ENCODE measurements at regions not wholly inside any gene's neighbourhood (a gene's known extent, or its start where the extent isn't known, plus 50 kb on each side); places are given as distances from the start of the nearest gene placed in this dataset.

GRCh38 chr17:68148936-68149335, 98.9 kb upstream of the AMZ2 start:
- no peak overlapping the region for H4K8ac ChIP-seq (ENCODE audit: low read length)
- H3K18ac ChIP-seq (ENCODE audit: low read depth in 1 of 2, low read length in 2 of 2), result no peak overlapping the region
- no peak overlapping the region for H3K9ac ChIP-seq (ENCODE audit: low read length)
- peaks cover 0 to 7% of the 10 kb centered on the region in 2 experiments for H3K27me3 ChIP-seq (ENCODE audit: control insufficient read depth in 1 of 2, insufficient read depth in 1 of 2, low read length in 2 of 2)
- H3K4me2 ChIP-seq (ENCODE audit: low read length, poor library complexity, severe bottlenecking), result no peak overlapping the region
- no peak for DNase-seq
- H2AFZ ChIP-seq (ENCODE audit: low read depth, low read length), result no peak overlapping the region
- no peak overlapping the region for H3K14ac ChIP-seq (ENCODE audit: low read length in 2 of 2)
- H2AK5ac ChIP-seq (ENCODE audit: low read length, severe bottlenecking), result no peak overlapping the region
- no peaks in the 10 kb centered on the region for H3K79me1 ChIP-seq (replicated peaks; ENCODE audit: low read length, poor library complexity, severe bottlenecking)
- over 99% methylated on average over 3 of the region's 3 CpGs for WGBS
- H3K4ac ChIP-seq (ENCODE audit: low read depth in 1 of 2, low read length in 2 of 2), result no peak overlapping the region
- no peak overlapping the region for H3K27ac ChIP-seq (ENCODE audit: low read length, poor library complexity, severe bottlenecking)
- no peak overlapping the region for H2BK5ac ChIP-seq (ENCODE audit: low read depth, low read length, poor library complexity, severe bottlenecking)
- H3K4me1 ChIP-seq (ENCODE audit: control insufficient read depth, insufficient read depth, low read depth, low read length), result no peaks in the 10 kb centered on the region
- no peak overlapping the region for H4K91ac ChIP-seq (ENCODE audit: low read length)
- no peak overlapping the region for H3K23ac ChIP-seq (ENCODE audit: low read length in 2 of 2)
- H2BK12ac ChIP-seq (ENCODE audit: low read length in 2 of 2), result no peak overlapping the region
- H2BK15ac ChIP-seq (ENCODE audit: low read depth, poor library complexity, severe bottlenecking), result no peak overlapping the region
- no peak overlapping the region for H2BK120ac ChIP-seq (ENCODE audit: low read depth, low read length)
- H3K9me3 ChIP-seq (ENCODE audit: control insufficient read depth, low read length), result no peaks in the 10 kb centered on the region
- no peaks in the 10 kb centered on the region for H3K36me3 ChIP-seq (ENCODE audit: control insufficient read depth in 1 of 2, insufficient read depth in 2 of 2, low read depth in 1 of 2, low read length in 2 of 2)
- no peak overlapping the region for H3K4me3 ChIP-seq (ENCODE audit: insufficient read depth in 1 of 2, low read depth in 1 of 2, low read length in 2 of 2)

GRCh38 chr17:68152161-68152571, 95.7 kb upstream of the AMZ2 start:
- H3K79me1 ChIP-seq (replicated peaks; ENCODE audit: low read length, poor library complexity, severe bottlenecking), result no peaks in the 10 kb centered on the region
- H3K27me3 ChIP-seq (ENCODE audit: control insufficient read depth in 1 of 2, insufficient read depth in 1 of 2, low read length in 2 of 2), result peaks cover 0 to 7% of the 10 kb centered on the region in 2 experiments
- H3K18ac ChIP-seq (ENCODE audit: low read depth in 1 of 2, low read length in 2 of 2), result no peak overlapping the region
- H3K4me2 ChIP-seq (ENCODE audit: low read length, poor library complexity, severe bottlenecking), result no peak overlapping the region
- H3K4ac ChIP-seq (ENCODE audit: low read depth in 1 of 2, low read length in 2 of 2), result no peak overlapping the region
- no peak overlapping the region for H4K8ac ChIP-seq (ENCODE audit: low read length)
- H3K4me1 ChIP-seq (ENCODE audit: control insufficient read depth, insufficient read depth, low read depth, low read length), result no peaks in the 10 kb centered on the region
- H2BK15ac ChIP-seq (ENCODE audit: low read depth, poor library complexity, severe bottlenecking), result no peak overlapping the region
- no peak overlapping the region for H2AK5ac ChIP-seq (ENCODE audit: low read length, severe bottlenecking)
- WGBS, result 94% methylated on average over 18 of the region's 18 CpGs
- no peak overlapping the region for H3K14ac ChIP-seq (ENCODE audit: low read length in 2 of 2)
- H3K9ac ChIP-seq (ENCODE audit: low read length), result no peak overlapping the region
- DNase-seq, result no peak
- H2BK12ac ChIP-seq (ENCODE audit: low read length in 2 of 2), result no peak overlapping the region
- no peak overlapping the region for H2BK120ac ChIP-seq (ENCODE audit: low read depth, low read length)
- no peaks in the 10 kb centered on the region for H3K9me3 ChIP-seq (ENCODE audit: control insufficient read depth, low read length)
- no peak overlapping the region for H3K23ac ChIP-seq (ENCODE audit: low read length in 2 of 2)
- no peak overlapping the region for H2AFZ ChIP-seq (ENCODE audit: low read depth, low read length)
- H3K36me3 ChIP-seq (ENCODE audit: control insufficient read depth in 1 of 2, insufficient read depth in 2 of 2, low read depth in 1 of 2, low read length in 2 of 2), result no peaks in the 10 kb centered on the region
- no peak overlapping the region for H4K91ac ChIP-seq (ENCODE audit: low read length)
- no peak overlapping the region for H3K27ac ChIP-seq (ENCODE audit: low read length, poor library complexity, severe bottlenecking)
- no peak overlapping the region for H2BK5ac ChIP-seq (ENCODE audit: low read depth, low read length, poor library complexity, severe bottlenecking)
- H3K4me3 ChIP-seq (ENCODE audit: insufficient read depth in 1 of 2, low read depth in 1 of 2, low read length in 2 of 2), result no peak overlapping the region

- Histone ChIP-seq H2BK120ac (ENCODE audit: low read depth, low read length) (no peak overlapping the region), H2BK12ac (ENCODE audit: low read length in 2 of 2) (no peak overlapping the region), H4K8ac (ENCODE audit: low read length) (no peak overlapping the region), H3K27me3 (ENCODE audit: control insufficient read depth in 1 of 2, insufficient read depth in 1 of 2, low read length in 2 of 2) (no peaks in the 10 kb centered on the region), H3K9me3 (ENCODE audit: control insufficient read depth, low read length) (no peaks in the 10 kb centered on the region), H3K79me1 (replicated peaks; ENCODE audit: low read length, poor library complexity, severe bottlenecking) (no peaks in the 10 kb centered on the region), H2AFZ (ENCODE audit: low read depth, low read length) (no peak overlapping the region), H2BK5ac (ENCODE audit: low read depth, low read length, poor library complexity, severe bottlenecking) (no peak overlapping the region), H3K4ac (ENCODE audit: low read depth in 1 of 2, low read length in 2 of 2) (no peak overlapping the region), H2AK5ac (ENCODE audit: low read length, severe bottlenecking) (no peak overlapping the region), H3K23ac (ENCODE audit: low read length in 2 of 2) (no peak overlapping the region), H3K4me3 (ENCODE audit: insufficient read depth in 1 of 2, low read depth in 1 of 2, low read length in 2 of 2) (no peak overlapping the region), H3K18ac (ENCODE audit: low read depth in 1 of 2, low read length in 2 of 2) (no peak overlapping the region), H3K4me1 (ENCODE audit: control insufficient read depth, insufficient read depth, low read depth, low read length) (no peaks in the 10 kb centered on the region), H4K91ac (ENCODE audit: low read length) (no peak overlapping the region), H3K27ac (ENCODE audit: low read length, poor library complexity, severe bottlenecking) (no peak overlapping the region), H3K9ac (ENCODE audit: low read length) (no peak overlapping the region), H3K36me3 (ENCODE audit: control insufficient read depth in 1 of 2, insufficient read depth in 2 of 2, low read depth in 1 of 2, low read length in 2 of 2) (no peaks in the 10 kb centered on the region), H2BK15ac (ENCODE audit: low read depth, poor library complexity, severe bottlenecking) (no peak overlapping the region), H3K4me2 (ENCODE audit: low read length, poor library complexity, severe bottlenecking) (no peak overlapping the region), H3K14ac (ENCODE audit: low read length in 2 of 2) (no peak overlapping the region)
- no peak for DNase-seq
- 100% methylated on average over 3 of the region's 5 CpGs for whole genome bisulfite sequencing
Observed at GRCh38 chr17:68155692-68156091, 92.2 kb upstream of the AMZ2 start.

DNA sequence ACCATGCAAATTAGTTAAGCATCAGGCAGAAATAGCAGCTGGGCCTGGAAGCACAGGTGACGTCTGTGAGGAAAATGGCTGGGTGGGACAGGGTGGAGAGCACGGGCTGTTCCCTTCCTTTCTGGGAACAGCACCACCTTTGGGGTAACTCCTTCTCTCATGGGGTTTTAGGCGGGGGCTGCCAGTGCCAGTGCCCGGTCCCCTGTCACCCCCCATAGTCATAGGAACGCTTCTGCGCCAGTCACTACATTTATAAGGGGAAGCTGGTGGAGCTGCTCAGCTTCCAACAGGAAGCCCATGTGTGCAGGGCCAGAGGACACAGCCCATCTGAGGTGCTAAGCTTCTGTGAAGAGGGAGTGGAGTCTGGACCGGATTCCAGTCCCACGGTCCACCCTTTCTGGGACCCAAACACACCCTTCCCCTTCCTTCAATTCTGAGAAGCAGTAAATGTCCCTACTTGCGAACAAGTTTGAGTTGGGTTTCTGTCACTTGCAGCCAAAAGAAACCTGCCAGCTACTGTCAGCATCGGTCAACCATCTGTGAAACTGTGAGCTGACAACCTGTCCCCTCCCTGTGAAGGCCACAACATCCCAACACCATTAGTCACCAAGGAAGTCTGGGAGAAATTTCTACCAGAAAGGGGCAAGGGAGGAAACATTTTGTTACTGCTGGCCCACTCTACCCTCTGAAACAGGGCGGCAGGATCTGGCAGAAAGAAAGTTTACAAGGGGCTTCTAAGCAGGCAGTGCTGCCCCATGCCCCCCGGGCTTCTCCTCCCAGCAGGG, 86.0 kb upstream of the AMZ2 start:
- no peak overlapping the region for H2BK15ac ChIP-seq (ENCODE audit: low read depth, poor library complexity, severe bottlenecking)
- no peaks in the 10 kb centered on the region for H3K36me3 ChIP-seq (ENCODE audit: control insufficient read depth in 1 of 2, insufficient read depth in 2 of 2, low read depth in 1 of 2, low read length in 2 of 2)
- H3K4me3 ChIP-seq (ENCODE audit: insufficient read depth in 1 of 2, low read depth in 1 of 2, low read length in 2 of 2), result no peak overlapping the region
- no peak overlapping the region for H3K23ac ChIP-seq (ENCODE audit: low read length in 2 of 2)
- peak overlapping the region; percentile 49 for H4K8ac ChIP-seq (ENCODE audit: low read length)
- no peak overlapping the region for H2BK12ac ChIP-seq (ENCODE audit: low read length in 2 of 2)
- no peak overlapping the region for H2BK5ac ChIP-seq (ENCODE audit: low read depth, low read length, poor library complexity, severe bottlenecking)
- no peaks in the 10 kb centered on the region for H3K9me3 ChIP-seq (ENCODE audit: control insufficient read depth, low read length)
- H2AK5ac ChIP-seq (ENCODE audit: low read length, severe bottlenecking), result no peak overlapping the region
- H3K9ac ChIP-seq (ENCODE audit: low read length), result no peak overlapping the region
- peaks cover 4% of the 10 kb centered on the region for H3K4me1 ChIP-seq (ENCODE audit: control insufficient read depth, insufficient read depth, low read depth, low read length)
- H3K4ac ChIP-seq (ENCODE audit: low read depth in 1 of 2, low read length in 2 of 2), result no peak overlapping the region
- 95% methylated on average over 12 of the region's 12 CpGs for WGBS
- no peak for DNase-seq
- H3K4me2 ChIP-seq (ENCODE audit: low read length, poor library complexity, severe bottlenecking), result no peak overlapping the region
- H3K27me3 ChIP-seq (ENCODE audit: control insufficient read depth in 1 of 2, insufficient read depth in 1 of 2, low read length in 2 of 2), result no peaks in the 10 kb centered on the region
- no peak overlapping the region for H3K14ac ChIP-seq (ENCODE audit: low read length in 2 of 2)
- no peak overlapping the region for H3K27ac ChIP-seq (ENCODE audit: low read length, poor library complexity, severe bottlenecking)
- H2AFZ ChIP-seq (ENCODE audit: low read depth, low read length), result no peak overlapping the region
- no peaks in the 10 kb centered on the region for H3K79me1 ChIP-seq (replicated peaks; ENCODE audit: low read length, poor library complexity, severe bottlenecking)
- H3K18ac ChIP-seq (ENCODE audit: low read depth in 1 of 2, low read length in 2 of 2), result no peak overlapping the region
- no peak overlapping the region for H2BK120ac ChIP-seq (ENCODE audit: low read depth, low read length)
- peak overlapping the region; percentile 27 for H4K91ac ChIP-seq (ENCODE audit: low read length)

Data from mesenchymal stem cell (in vitro differentiated cells and primary cell).